Brain pericyte (primary cell): ENCODE measurements at regions not wholly inside any gene's neighbourhood (a gene's known extent, or its start where the extent isn't known, plus 50 kb on each side); places are given as distances from the start of the nearest gene placed in this dataset.
"Not testable (repeated sequence)": the region's sequence is repeated elsewhere in the genome, so short reads cannot be mapped to it uniquely, and the experiment has no call there.

Source experiments
- DNase-seq: peaks from one replicate; pipeline ENCODE4 v3.0.0-alpha.2; 2012; ENCODE audit warnings: low read depth, low spot score

- no peak for DNase-seq
These were observed 296.5 kb upstream of the MIR17HG start for GRCh38 chr13:91050970-91051369.

- DNase-seq, result no peak
These were observed 294.6 kb upstream of the MIR17HG start for GRCh38 chr13:91052876-91053275.

DNA sequence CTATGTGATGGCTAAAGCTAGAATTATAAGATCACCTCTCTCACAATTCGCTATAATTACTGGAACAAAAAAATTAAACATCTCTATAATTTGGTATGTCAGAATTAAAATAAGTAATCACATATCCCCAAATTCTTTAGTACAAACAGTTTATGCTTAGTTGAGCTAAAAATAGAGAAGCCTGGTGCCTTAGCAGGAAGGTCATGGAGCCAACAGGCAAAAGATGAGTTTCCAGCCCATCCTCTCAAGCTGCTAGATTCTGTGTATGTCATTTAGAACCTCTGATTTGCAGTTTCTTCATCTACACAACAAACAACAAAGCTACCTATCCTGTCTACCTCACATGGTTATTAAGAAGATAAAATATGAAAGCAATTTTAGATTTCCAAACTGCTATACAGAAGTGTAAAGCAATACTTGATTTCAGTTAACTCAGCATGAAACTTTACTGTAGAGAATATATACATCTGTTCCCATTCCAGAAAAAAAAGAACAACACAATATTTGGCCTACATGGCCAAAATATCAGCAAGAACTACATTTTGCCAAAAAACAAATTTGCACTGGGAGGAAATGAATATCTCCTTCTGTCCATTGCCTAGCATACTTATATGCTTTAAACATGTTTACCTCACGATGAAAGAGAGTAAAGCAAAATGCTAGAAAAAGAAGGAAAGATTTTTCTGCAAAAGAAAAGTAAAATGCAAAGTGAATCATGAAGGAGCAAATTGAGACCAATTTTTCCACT lies 294.0 kb upstream of the MIR17HG start:
- DNase-seq, result no peak

- DNase-seq, result no peak
These were observed 292.6 kb upstream of the MIR17HG start for GRCh38 chr13:91054902-91055301.

GRCh38 chr13:91056746-91057145 lies 290.7 kb upstream of the MIR17HG start:
- no peak for DNase-seq

GRCh38 chr13:91057507-91057906 lies 290.0 kb upstream of the MIR17HG start:
- DNase-seq, result not testable (repeated sequence)

GRCh38 chr13:91058066-91058465 lies 289.4 kb upstream of the MIR17HG start:
- no peak for DNase-seq

DNA sequence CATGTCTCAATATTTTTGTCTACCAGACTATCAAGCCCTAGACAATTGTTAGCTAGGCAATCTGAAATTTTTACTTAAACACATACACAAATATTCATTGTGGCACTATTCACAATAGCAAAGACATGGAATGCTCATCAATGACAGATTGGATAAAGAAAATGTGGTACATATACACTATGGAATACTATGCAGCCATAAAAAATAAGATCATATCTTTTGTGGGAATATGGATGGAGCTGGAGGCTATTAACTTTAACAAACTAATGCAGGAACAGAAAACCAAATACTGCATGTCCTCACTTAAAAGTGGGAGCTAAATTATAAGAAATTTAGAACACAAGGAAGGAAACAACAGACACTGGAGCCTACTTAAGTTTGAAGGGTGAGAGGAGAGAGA lies 288.6 kb upstream of the MIR17HG start:
- no peak for DNase-seq

GRCh38 chr13:91066745-91067144 lies 280.7 kb upstream of the MIR17HG start:
- DNase-seq, result no peak

DNA sequence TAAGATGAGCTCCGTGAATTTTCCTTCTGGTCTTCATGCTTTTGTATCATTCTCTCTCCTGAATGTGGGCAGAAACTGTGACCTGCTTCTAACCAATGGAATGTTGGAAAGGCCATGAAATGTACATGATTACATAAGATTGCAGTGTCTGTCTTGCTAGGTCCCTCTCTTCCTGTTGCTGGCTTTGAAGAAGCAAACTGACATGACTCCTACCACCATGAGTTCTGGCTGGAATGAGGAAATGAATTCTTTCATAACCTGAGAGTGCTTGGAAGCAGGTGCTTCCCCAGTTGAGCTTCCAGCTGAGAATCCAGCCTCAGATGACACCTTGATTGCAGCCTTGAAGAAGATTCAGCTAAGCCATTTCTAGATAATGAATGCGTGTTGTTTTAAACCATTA lies 275.0 kb upstream of the MIR17HG start:
- no peak for DNase-seq

- DNase-seq, result no peak
These were observed 273.4 kb upstream of the MIR17HG start for GRCh38 chr13:91074091-91074490.

DNA sequence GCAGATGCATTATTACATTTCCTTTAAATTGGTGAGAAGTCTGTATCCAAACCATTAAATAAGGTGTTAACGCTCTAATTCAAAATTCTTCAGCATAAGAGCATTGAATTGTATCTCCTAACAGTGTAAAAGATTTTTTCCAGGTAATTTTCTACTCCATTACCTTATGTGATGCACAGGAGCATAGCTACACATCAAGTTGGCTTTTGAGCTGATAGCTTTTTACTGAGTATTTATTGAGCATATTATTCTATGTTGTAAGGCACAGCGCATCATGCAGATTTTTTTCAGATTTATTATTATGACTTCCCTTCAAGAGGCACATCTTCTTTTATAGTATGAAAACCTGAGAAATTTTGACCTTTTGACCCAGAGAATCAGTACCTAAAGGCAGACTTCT lies 270.7 kb upstream of the MIR17HG start:
- DNase-seq, result no peak

GRCh38 chr13:91078093-91078679 lies 269.3 kb upstream of the MIR17HG start:
- DNase-seq, result no peak

DNA sequence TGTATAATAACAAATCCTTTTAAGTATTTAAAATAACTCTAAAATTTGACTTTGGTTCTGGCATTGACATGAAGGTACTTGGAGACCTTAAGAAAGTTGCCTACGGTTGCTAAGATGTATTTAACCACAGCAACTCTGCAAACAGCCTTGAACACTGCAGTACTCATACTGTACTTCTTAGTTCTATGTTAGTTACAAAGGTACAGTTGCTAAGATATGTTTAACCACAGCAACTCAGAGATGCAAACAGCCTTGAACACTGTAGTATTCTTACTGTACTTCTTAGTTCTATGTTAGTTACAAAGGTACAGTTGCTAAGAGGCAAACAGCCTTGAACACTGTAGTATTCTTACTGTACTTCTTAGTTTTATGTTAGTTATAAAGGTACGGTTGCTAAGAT lies 268.3 kb upstream of the MIR17HG start:
- no peak for DNase-seq

- DNase-seq, result no peak
These were observed 262.4 kb upstream of the MIR17HG start for GRCh38 chr13:91085127-91085526.

GRCh38 chr13:91086936-91087716 lies 260.4 kb upstream of the MIR17HG start:
- no peak for DNase-seq

- DNase-seq, result no peak
These were observed 250.2 kb upstream of the MIR17HG start for GRCh38 chr13:91097269-91097668.

DNA sequence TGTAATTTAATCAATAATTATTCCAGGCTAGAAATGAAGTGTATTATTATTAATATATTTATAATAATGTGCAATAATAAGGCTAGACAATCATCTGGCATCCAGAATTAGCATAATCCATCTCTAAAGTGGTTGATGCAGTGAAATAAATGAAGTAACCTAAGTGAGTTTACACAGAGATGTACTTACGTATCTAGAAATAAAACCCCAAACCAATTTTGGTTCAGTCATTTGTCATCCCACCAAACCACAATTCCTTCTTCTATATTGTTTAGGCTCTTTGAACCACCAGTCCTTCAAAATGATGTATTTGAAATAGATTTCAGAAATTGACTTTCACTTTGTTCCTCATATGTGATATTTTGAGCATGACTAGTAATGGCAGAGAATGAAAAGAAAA lies 247.6 kb upstream of the MIR17HG start:
- DNase-seq, result no peak

DNA sequence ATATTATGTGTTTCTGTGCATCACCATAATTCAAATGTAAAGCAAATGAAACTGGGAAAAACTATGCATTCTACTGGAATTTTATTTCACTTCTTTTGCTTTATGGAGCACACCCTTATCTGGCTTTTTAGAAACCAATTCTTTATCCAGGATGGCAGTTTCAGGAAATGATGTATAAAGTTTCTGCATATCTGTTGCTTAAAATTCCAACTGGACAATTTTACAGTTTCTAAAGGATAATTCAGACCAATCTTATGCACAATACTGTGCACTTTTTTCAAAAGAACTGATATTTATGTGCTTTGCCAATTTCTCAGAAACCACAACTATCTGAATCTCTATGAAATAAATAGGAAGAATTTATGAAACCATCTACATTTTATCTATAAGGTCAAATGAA lies 246.5 kb upstream of the MIR17HG start:
- DNase-seq, result no peak

DNA sequence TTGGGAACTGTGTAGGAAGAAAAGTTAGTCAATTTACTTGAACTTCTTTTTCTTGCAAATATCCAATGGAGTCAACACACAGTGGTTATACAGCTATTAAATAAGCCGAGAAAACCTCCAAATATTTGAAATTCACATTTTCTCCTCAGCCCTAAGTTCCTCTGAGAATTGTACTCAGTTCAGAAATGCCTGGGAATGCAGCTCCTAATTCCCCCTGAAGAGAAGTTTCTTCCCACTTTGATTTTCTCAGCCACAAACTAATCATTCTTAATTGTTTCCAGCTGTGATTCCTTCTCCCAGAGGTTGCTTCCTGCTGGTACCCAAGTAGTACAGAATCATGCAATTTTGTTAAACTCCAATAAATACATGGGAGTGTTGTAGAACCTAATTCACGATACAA lies 246.1 kb upstream of the MIR17HG start:
- no peak for DNase-seq

DNA sequence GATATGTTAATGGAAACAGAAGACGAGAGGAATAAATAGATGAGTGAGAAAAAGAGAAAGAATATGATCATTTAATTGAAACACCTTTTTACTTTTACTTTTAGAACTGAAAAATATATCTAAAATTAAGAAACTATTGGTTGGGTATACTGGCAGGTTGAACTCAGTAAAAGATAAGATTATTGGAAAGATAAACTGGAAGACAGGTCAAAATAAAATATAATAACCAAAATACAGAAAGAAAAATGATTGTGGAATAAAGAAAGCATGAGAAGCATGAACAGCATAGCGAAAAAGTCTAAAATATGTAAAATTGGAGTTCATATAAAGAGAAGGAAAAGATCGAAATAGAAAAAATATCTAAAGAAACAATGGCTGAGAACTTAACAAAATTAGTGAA lies 242.2 kb upstream of the MIR17HG start:
- no peak for DNase-seq

- no peak for DNase-seq
These were observed 240.9 kb upstream of the MIR17HG start for GRCh38 chr13:91106565-91106964.

GRCh38 chr13:91108315-91108714 lies 239.2 kb upstream of the MIR17HG start:
- no peak for DNase-seq
